DMS53 (cell line): ENCODE measurements at regions not wholly inside any gene's neighbourhood (a gene's known extent, or its start where the extent isn't known, plus 50 kb on each side); places are given as distances from the start of the nearest gene placed in this dataset.
"Not testable (repeated sequence)": the region's sequence is repeated elsewhere in the genome, so short reads cannot be mapped to it uniquely, and the experiment has no call there.

Source experiments
- DNase-seq: peaks from one replicate; lab custom pipeline; 2025; lab: John Stamatoyannopoulos, UW

GRCh38 chr10:83753490-83753889 lies 385.8 kb upstream of the GHITM start:
- no peak for DNase-seq

GRCh38 chr10:83754857-83755256 lies 384.5 kb upstream of the GHITM start:
- no peak for DNase-seq

GRCh38 chr10:83760142-83760541 lies 379.2 kb upstream of the GHITM start:
- no peak for DNase-seq

- peak; percentile 19 for DNase-seq
These were observed 374.6 kb upstream of the GHITM start for GRCh38 chr10:83764666-83765065.

GRCh38 chr10:83765731-83766130 lies 373.6 kb upstream of the GHITM start:
- DNase-seq: no peak

GRCh38 chr10:83769281-83769820 lies 370.0 kb upstream of the GHITM start:
- DNase-seq: no peak

GRCh38 chr10:83786701-83787100 lies 352.6 kb upstream of the GHITM start:
- DNase-seq: not testable (repeated sequence)

GRCh38 chr10:83801983-83802382 lies 337.3 kb upstream of the GHITM start:
- DNase-seq: peak; percentile 53

- DNase-seq: no peak
These were observed 332.6 kb upstream of the GHITM start for GRCh38 chr10:83806717-83807116.

- no peak for DNase-seq
These were observed 330.3 kb upstream of the GHITM start for GRCh38 chr10:83809001-83809400.

- peak; percentile 74 for DNase-seq
These were observed 322.4 kb upstream of the GHITM start for GRCh38 chr10:83816942-83817341.

GRCh38 chr10:83817797-83818196 lies 321.5 kb upstream of the GHITM start:
- DNase-seq: no peak

GRCh38 chr10:83819609-83820008 lies 319.7 kb upstream of the GHITM start:
- DNase-seq: no peak

GRCh38 chr10:83820033-83820432 lies 319.3 kb upstream of the GHITM start:
- no peak for DNase-seq

GRCh38 chr10:83824099-83824498 lies 315.2 kb upstream of the GHITM start:
- no peak for DNase-seq

GRCh38 chr10:83834096-83834495 lies 305.2 kb upstream of the GHITM start:
- no peak for DNase-seq

- no peak for DNase-seq
These were observed 303.2 kb upstream of the GHITM start for GRCh38 chr10:83835945-83836745.

GRCh38 chr10:83848677-83849076 lies 290.6 kb upstream of the GHITM start:
- DNase-seq: no peak

- no peak for DNase-seq
These were observed 290.2 kb upstream of the GHITM start for GRCh38 chr10:83849150-83849549.

- DNase-seq: no peak
These were observed 287.2 kb upstream of the GHITM start for GRCh38 chr10:83852146-83852545.

- peak; percentile 61 for DNase-seq
These were observed 276.6 kb upstream of the GHITM start for GRCh38 chr10:83862723-83863122.

GRCh38 chr10:83863283-83863966 lies 275.9 kb upstream of the GHITM start:
- no peak for DNase-seq

- no peak for DNase-seq
These were observed 269.4 kb upstream of the GHITM start for GRCh38 chr10:83869898-83870297.
